ENCODE measurements at regions not wholly inside any gene's neighbourhood (a gene's known extent, or its start where the extent isn't known, plus 50 kb on each side); places are given as distances from the start of the nearest gene placed in this dataset.

GRCh38 chr13:102951808-102952207 is 106.0 kb downstream of the ERCC5 start:
- TF ChIP-seq POLR2A (IDR thresholded peaks at IDR 0.05): no peak
- no peak for TF ChIP-seq EP300 (IDR thresholded peaks at IDR 0.05)
- no peak for TF ChIP-seq CTCF (IDR thresholded peaks at IDR 0.05)
- TF ChIP-seq POLR2AphosphoS5 (IDR thresholded peaks at IDR 0.05): no peak
- no peak for ATAC-seq
- peaks cover 10% of the 10 kb centered on the region for H3K27me3 ChIP-seq
- H3K4me1 ChIP-seq: no peaks in the 10 kb centered on the region
- no peak overlapping the region for H3K4me3 ChIP-seq
- WGBS, 2 donors (ENCODE audit: low coverage in 1 of 2): 85 to 98% methylated on average over 4 to 6 of the region's 9 CpGs
- H3K36me3 ChIP-seq: no peaks in the 10 kb centered on the region
- no peak overlapping the region for H3K27ac ChIP-seq
- H3K9me3 ChIP-seq: no peaks in the 10 kb centered on the region

- ATAC-seq: no peak
These were observed 102.0 kb downstream of the ERCC5 start for GRCh38 chr13:102947745-102948405.

GRCh38 chr13:102945886-102946285 is 100.1 kb downstream of the ERCC5 start:
- 71% methylated on average over 4 of the region's 4 CpGs for WGBS, 2 donors (ENCODE audit: low coverage in 1 of 2)

More at GRCh38 chr13:102947745-102948405, 102.0 kb downstream of the ERCC5 start:
- no peak overlapping the region for H3K27ac ChIP-seq
- H3K9me3 ChIP-seq: peaks cover 0 to 4% (median 0%) of the 10 kb centered on the region in 3 donors
- H3K27me3 ChIP-seq: peaks cover 21% of the 10 kb centered on the region
- no peaks in the 10 kb centered on the region for H3K4me1 ChIP-seq
- TF ChIP-seq POLR2AphosphoS5 (IDR thresholded peaks at IDR 0.05) (no peak), CTCF (IDR thresholded peaks at IDR 0.05) (no peak), POLR2A (IDR thresholded peaks at IDR 0.05) (no peak), EP300 (IDR thresholded peaks at IDR 0.05) (no peak)
- no peak overlapping the region for H3K4me3 ChIP-seq
- 37 to 46% methylated on average over 8 of the region's 8 CpGs for WGBS, 2 donors (ENCODE audit: low coverage in 1 of 2)
- no peaks in the 10 kb centered on the region for H3K36me3 ChIP-seq

GRCh38 chr13:102945324-102945815 is 99.5 kb downstream of the ERCC5 start:
- TF ChIP-seq POLR2A (IDR thresholded peaks at IDR 0.05): no peak
- no peak for TF ChIP-seq EP300 (IDR thresholded peaks at IDR 0.05)
- no peak for TF ChIP-seq CTCF (IDR thresholded peaks at IDR 0.05)
- no peak for TF ChIP-seq POLR2AphosphoS5 (IDR thresholded peaks at IDR 0.05)
- ATAC-seq: no peak
- 65 to 68% methylated on average over 7 of the region's 7 CpGs for WGBS, 2 donors (ENCODE audit: low coverage in 1 of 2)
- Histone ChIP-seq H3K4me1 (no peaks in the 10 kb centered on the region), H3K36me3 (no peaks in the 10 kb centered on the region), H3K4me3 (no peak overlapping the region), H3K27me3 (peaks cover 21% of the 10 kb centered on the region), H3K27ac (no peak overlapping the region), H3K9me3 (peaks cover 0 to 13% (median 0%) of the 10 kb centered on the region in 3 donors)

More at GRCh38 chr13:102945886-102946285, 100.1 kb downstream of the ERCC5 start:
- Histone ChIP-seq H3K27me3 (peaks cover 21% of the 10 kb centered on the region), H3K36me3 (no peaks in the 10 kb centered on the region), H3K4me3 (no peak overlapping the region), H3K4me1 (no peaks in the 10 kb centered on the region), H3K9me3 (peaks cover 0 to 13% (median 0%) of the 10 kb centered on the region in 3 donors), H3K27ac (no peak overlapping the region)
- no peak for ATAC-seq
- no peak for TF ChIP-seq CTCF (IDR thresholded peaks at IDR 0.05)
- no peak for TF ChIP-seq POLR2A (IDR thresholded peaks at IDR 0.05)
- TF ChIP-seq EP300 (IDR thresholded peaks at IDR 0.05): no peak
- TF ChIP-seq POLR2AphosphoS5 (IDR thresholded peaks at IDR 0.05): no peak

GRCh38 chr13:102944821-102945220 is 99.0 kb downstream of the ERCC5 start:
- H3K4me3 ChIP-seq: no peak overlapping the region
- H3K27ac ChIP-seq: no peak overlapping the region
- ATAC-seq: no peak
- WGBS, 2 donors (ENCODE audit: low coverage in 1 of 2): 58 to 75% methylated on average over 2 of the region's 2 CpGs
- peaks cover 0 to 13% (median 0%) of the 10 kb centered on the region in 3 donors for H3K9me3 ChIP-seq
- no peaks in the 10 kb centered on the region for H3K36me3 ChIP-seq
- H3K27me3 ChIP-seq: peaks cover 21% of the 10 kb centered on the region
- H3K4me1 ChIP-seq: no peaks in the 10 kb centered on the region
- TF ChIP-seq POLR2A (IDR thresholded peaks at IDR 0.05): no peak
- TF ChIP-seq EP300 (IDR thresholded peaks at IDR 0.05): no peak
- TF ChIP-seq CTCF (IDR thresholded peaks at IDR 0.05): no peak
- TF ChIP-seq POLR2AphosphoS5 (IDR thresholded peaks at IDR 0.05): no peak

Measured in gastroesophageal sphincter (tissue), 4 donors.